ENCODE measurements at regions not wholly inside any gene's neighbourhood (a gene's known extent, or its start where the extent isn't known, plus 50 kb on each side); places are given as distances from the start of the nearest gene placed in this dataset.

- TF ChIP-seq SIN3A (IDR thresholded peaks at IDR 0.05; ENCODE audit: borderline replicate concordance, insufficient read depth, low read length) (no peak), TAF1 (IDR thresholded peaks at IDR 0.05; ENCODE audit: borderline replicate concordance, insufficient read depth, low read length) (no peak)
Measured at GRCh38 chr3:40731445-40731844, 206.7 kb downstream of the ZNF621 start.

All from PFSK-1 (cell line).